ACHN (cell line): ENCODE measurements at regions not wholly inside any gene's neighbourhood (a gene's known extent, or its start where the extent isn't known, plus 50 kb on each side); places are given as distances from the start of the nearest gene placed in this dataset.

Source experiments
- DNase-seq: peaks from one replicate; pipeline ENCODE4 v3.0.0-alpha.2; 2015
- in situ Hi-C: cut with HindIII; loops from 2 replicates; pipeline ENCODE4 v1.10.0; 2017; ENCODE audit warnings: low sequenced_read_pairs, low pct_ligation_motif_present, low pct_unique_long_range_greater_than_20kb

DNA sequence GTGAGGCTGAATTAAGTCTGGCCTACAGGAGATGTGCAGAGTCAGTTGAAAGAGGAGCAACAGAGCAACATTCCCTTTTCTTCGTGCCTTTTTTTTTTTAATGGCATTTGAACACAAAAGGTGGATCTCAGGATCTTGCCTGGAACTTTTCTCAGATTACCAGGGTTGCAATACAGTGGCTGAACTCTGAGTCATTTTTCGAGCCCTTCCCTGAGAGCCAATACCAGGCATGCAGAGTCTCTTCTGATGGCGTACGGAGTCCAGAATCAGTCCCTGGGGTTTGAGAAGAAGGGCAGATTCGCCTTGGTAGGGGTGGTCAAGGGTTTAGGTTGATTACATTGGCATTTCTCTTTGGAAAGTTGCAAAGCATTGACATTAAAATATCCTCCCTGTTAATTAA is 271.5 kb downstream of the GAS1 start:
- in situ Hi-C loops: no loop called here
- DNase-seq: no peak

DNA sequence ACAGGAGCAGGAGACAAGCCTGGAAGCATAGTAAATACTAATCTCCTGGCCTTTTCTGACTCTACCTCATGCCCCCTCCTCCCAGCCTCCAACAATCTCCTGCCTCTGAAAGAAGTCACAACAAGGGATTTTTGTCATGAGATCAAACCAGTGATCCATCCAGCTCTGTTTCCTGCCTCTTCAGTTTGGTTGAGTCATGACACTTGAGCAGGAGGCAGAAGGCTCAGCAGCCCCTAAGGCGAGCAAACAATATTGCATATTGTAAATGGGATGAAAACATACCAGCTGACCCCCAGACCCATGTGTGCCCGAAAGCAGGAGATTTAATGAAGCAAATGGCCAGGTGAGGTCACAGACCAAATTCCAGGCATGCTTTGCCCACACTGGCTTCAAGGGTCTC is 272.8 kb downstream of the GAS1 start:
- DNase-seq: no peak
- in situ Hi-C loops: no loop called here

DNA sequence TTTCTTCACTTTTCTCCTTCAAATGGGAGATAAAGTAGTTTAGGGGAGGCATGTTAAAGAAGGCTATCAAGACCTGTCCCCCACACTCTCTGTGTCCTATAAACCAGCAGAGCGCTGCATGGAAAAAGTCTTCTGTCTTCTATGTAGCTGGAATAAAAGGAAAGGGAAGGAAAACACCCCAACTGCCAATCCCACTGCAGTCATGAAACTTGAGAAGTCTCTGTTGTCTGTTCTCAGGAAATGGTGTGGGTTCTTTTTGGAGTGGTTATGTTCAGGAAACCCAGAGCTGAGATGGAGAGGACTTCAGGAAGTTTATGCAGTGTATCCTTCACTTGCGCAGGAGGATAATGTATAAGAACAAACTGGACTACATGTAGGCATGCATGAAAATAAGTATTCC is 274.3 kb downstream of the GAS1 start:
- in situ Hi-C loops: no loop called here
- no peak for DNase-seq

DNA sequence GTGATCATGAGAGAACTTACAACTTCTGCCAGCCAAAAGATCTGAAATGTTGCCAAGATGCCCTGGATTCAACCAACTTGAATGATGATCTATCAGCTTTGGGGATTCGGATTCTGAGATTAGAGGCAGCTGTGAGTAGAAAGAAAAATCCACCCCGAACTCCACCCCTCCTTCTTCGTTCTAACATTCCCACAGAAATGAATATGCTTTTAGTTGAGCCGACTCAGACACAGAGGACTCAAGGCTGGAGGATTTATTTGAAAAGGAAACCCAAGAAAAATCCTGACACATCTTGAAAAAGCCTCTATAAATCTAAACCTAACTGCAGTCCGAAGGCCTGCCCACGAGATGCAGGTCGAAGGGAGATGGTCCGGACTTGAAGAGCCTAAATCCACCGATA is 275.0 kb downstream of the GAS1 start:
- in situ Hi-C loops: no loop called here
- no peak for DNase-seq

DNA sequence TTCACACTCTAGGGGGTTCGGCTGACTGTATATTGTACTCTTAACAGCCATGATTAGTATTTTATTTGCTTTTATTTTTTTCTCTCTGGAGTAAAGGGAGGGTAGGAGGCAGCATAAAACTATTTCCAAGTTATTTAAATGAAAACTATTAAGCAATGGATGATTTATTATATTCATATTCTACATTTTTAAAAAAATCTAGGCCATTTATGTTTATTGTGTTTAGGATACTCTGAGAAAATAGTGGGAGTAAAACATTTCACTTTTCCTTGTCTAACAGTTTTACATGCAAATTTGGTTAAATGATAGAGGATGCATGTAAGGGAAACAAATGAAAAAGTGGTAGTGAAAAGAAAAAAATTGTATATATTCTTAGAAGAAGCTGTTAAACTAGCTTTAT is 276.3 kb downstream of the GAS1 start:
- DNase-seq: no peak
- in situ Hi-C loops: no loop called here

DNA sequence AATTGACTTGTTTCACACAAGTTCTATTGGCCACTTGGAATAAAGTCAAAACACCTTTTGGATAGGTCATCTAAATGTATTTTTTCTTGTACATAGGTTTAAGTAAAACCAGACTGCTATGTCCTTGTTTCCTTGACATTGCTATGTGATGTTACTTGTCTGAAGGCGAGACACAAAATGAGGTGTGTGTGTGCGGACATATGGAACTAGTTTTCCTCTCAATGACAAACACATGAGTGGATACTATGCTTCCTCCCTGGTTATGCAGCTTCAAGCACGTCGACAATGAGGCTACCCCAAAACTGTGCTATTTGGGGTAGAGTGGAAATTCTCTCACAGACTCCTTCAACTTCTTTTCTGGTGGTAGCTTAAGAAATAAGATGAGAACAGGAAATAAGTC is 276.8 kb downstream of the GAS1 start:
- in situ Hi-C loops: no loop called here
- no peak for DNase-seq

DNA sequence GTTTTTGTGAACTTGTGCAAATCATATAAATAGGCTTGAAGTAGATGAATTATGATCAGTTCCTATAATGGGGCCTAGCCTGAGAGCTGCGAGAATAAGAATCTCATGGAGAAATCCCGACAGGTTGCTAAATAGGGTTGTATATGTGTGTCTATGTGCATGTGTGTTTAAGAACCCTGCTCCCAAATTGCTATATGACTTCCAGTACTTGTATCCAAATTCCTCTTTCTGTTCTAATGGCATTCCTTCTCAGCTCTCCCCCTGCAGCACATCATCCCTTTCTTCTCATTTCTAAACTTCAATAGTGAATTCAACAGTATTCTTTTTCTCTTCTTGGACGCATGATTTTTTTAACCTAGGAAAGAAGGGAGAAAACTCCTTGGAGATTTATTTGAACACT is 277.2 kb downstream of the GAS1 start:
- in situ Hi-C loops: no loop called here

DNA sequence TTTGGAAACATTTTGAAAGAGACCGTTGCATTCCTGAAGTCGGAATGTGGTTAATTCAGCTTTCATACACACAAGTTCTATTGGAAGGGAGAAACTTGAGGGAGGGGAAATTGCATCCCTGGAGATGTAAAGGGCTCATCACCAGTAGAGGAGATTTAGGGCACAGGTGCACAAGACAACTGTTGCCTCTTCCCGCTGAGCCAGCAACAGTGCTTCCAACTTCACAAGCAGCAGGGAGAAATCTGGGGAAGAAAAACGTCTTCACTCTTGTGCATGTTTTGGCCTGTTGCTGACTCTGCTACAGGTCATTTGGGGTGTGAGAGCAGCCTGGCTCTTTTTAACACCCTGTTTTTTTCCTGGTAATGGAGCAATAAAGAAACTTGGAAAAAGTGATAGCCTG is 277.9 kb downstream of the GAS1 start:
- DNase-seq: no peak
- in situ Hi-C loops: no loop called here

More for the DNA sequence above, 277.2 kb downstream of the GAS1 start:
- no peak for DNase-seq

DNA sequence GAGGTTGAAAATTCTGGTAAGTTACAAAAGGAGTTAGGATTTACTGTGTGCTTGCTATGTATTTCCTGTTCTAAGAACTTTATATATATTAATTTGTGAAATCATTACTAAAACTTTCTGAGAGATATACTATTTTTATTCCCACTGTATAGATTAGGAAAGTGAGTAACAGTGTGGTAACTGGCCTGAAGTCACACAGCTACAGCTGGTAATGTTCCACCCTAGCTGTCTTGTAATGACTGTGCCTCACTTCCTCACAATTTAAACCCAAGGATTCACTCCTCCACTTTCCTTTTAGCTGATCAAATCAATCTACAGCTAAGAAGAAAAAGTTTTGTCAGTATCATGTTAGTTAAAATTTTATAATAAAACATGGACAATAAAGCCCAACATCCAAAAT is 278.8 kb downstream of the GAS1 start:
- in situ Hi-C loops: no loop called here
- no peak for DNase-seq

DNA sequence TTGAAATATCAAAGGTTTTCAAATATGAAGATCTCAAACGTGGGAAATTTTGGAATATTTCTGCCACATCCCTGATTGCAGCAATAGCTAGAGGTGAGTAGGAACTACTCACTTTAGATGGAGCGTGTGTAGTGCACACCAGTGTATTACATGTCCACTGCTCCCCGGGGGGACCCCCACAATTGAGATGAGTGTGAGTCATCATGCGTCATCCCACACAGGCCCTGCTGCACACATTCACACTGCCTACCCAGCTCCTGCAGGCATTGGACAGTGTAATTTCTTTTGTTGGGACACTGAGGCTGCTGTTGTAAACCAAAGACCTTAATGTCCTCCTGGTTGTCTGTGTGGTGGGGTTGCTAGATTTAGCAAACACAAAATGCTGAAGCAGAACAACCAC is 280.0 kb downstream of the GAS1 start:
- DNase-seq: no peak
- in situ Hi-C loops: no loop called here

DNA sequence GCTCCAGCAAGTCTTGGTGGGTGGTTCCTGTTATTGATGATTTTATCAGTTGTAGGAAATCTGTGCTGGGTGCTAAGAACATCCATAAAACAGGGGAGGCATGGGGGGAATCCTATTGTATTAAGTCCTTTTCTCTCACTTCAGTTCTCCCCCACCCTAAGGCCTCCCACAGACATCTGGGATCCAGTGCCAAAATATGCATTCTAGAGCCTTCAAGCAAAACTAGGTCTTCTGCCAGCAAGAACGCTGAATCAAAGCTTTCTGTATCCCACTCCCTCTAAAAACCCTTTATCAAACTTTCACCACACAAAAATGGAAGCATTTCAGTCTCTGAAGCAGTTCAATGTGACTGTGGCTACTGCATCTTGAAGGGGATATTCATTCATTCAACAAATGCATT is 281.9 kb downstream of the GAS1 start:
- in situ Hi-C loops: no loop called here
- DNase-seq: no peak

DNA sequence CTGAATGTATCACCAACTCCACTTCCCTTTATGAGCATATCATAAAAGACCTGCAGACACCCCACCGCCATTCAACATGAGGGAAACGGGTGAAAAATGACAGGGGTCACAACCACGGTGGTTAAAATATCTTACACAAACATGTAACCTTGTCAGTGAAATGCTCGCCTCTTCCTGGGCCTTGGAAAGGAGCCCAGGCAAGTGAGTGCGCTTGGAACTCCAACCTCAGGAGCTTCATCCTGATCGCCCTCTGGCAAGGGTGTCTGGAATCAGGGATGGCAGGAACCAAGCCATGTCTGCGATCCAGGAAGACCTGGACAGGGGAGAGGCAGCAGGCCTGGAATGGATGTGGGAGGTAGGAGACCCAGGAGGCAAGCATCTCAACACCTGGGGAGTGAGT is 282.7 kb downstream of the GAS1 start:
- no peak for DNase-seq
- in situ Hi-C loops: no loop called here

DNA sequence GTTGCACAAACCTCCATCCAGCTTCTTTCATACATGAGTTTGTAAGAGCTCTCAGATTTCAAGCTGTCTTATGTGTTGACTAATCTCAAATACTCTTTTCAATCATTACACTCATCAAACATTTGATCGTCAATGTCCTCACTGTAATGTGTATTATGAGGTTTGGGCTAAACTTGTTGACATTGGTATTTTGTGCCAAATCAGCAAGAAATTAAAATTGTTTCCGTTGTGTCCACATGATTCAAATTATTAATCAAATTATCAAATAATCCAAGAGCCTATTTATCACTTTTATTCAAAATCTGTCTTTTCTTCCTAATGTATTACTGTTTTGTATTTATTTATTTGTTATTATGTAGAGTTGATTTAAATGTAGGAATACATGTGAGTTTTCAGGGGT is 283.4 kb downstream of the GAS1 start:
- in situ Hi-C loops: no loop called here
- DNase-seq: no peak

DNA sequence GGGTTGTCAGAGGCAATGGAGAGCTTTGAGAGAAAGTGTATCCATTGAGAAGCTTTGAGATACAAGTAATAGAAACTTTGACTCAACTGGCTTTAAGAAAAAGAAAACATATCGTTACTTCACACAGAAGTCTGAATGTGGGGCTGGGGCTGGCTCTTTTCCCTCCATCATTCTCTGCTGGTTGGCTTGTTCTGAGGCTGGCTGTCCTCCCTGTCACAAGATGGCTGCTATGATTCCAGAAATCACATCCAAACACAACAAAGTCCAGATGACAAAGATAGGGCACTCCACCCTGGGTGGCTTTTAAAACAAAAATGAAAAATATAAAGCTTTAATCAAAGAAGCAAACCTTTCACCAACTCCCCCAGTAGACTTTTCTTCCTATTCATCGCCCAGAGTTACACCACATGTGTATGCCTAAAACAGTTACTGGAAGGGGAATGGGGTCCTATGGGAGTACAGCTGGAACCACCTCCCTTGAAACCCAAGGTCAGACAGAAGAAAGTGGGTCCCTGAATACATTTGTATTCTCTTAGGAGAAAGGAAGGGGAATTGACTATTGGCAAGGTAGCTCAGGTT is 284.3 kb downstream of the GAS1 start:
- in situ Hi-C loops: no loop called here
- DNase-seq: no peak

DNA sequence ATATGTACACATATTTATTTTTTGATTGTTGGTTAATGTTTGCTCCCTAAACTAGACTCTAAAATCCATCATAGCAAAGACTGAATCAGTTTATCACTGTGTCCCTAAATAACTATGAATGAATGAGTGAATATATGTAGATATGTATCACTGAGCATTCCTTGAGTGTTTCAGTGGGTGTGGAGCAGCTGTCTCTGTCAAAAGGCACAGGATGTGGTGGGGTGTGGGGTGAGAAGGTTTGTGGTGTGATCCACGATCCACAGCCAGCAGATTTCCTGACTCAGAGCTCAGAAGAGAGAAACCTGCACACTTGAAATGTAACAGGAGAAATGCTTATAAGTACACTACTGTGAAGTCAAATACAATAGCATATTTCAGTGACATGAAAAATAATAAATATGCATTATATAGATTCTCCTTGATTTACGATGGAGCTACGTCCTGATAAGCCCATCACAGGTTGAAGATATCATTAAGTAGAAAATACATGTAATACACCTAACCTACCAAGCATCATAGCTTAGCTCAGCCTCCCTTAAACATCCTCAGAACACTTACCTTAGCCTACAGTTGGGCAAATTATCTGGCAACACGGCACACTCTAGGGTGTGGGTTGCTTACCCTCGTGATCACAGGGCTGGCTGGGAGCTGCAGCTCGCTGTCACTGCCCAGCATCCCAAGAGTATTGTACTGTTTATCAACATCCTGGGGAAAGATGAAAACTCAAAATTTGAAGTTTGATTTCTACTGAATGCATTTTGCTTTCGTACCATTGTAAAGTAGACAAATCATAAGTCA is 287.0 kb downstream of the GAS1 start:
- DNase-seq: no peak
- in situ Hi-C loops: no loop called here

DNA sequence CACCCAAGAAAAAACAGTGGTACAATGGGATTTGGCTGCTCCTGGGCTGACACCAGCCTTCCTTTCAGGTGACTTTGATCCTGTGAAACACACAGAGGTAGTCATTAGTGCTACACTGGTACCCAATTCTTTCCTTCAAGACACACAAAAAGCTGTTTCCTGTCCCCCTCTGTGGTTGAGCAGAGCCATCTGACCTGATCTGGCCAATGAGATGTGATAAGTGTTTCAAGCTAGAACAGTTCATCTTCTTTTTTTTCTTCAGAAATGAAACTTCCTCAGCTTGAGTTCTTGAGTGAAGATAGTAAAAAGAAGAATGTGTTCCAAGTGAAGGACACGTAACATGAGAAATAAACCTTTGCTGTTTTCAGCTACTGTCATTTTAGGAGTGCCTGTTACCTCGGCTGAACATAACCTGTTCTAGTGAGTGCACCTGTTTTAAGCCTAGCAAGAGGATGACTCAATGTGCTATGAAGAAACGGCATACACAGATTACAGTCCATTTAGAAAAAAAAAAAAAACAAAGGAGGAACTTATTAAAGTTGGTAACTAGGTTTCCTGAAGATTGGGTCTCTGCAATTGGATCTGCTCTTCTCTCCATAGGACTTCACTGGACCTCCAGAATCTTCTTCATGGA is 287.8 kb downstream of the GAS1 start:
- DNase-seq: no peak
- in situ Hi-C loops: no loop called here

DNA sequence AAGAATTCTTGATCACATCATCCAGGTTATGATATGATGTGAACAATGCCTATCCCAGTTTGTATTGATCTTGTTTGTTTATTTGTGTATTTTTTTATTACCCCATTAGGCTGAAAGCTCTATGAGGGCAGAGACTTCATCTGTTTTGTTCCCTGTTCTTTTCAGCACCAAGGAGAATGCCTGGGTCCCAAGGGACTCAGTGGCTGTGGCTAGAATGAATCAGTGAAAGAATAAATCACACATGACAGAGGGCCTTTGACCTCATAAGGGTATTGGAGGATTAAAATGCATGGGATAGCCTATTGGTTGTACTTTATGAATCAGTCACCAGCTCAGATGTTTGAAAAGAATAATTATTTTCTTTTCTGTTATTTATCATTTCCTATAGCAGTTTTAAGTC is 292.2 kb downstream of the GAS1 start:
- in situ Hi-C loops: no loop called here
- no peak for DNase-seq

DNA sequence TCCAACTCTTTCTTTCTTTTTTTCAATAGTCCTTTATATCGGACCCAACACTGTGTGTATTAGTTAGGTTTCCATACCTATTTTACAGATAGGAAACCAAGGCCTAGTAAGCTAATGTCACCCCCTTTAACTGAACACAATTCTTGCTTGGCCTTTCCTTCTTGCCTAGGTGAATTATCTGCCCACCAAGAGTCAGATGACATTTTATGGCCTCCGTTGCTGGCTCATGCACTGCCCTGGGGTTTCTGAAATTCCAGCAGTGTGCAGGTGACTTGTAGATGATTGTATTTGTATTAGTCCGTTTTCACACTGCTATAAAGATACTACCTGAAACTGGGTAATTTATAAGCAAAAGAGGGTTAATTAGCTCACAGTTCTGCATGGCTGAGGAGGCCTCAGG is 293.8 kb downstream of the GAS1 start:
- no peak for DNase-seq
- in situ Hi-C loops: no loop called here

DNA sequence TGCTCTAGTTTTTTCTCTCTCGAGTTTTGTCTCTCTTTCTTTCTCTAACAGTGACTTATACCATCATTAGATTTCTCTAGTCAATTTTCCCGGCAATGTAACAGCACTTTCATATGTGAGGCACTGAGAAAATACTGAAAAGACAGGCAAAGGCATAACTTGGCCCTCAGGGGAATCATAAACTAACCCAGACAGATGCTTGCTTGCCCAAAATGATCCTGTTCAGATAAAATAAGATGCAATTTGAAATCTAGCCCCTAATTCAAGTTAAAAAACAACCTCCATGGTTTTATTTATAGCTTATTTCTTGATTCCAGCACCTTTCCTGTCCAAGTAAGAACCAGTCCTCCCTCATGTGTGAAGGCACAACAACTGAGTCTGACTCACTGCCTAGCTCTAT is 294.6 kb downstream of the GAS1 start:
- in situ Hi-C loops: no loop called here
- DNase-seq: no peak

DNA sequence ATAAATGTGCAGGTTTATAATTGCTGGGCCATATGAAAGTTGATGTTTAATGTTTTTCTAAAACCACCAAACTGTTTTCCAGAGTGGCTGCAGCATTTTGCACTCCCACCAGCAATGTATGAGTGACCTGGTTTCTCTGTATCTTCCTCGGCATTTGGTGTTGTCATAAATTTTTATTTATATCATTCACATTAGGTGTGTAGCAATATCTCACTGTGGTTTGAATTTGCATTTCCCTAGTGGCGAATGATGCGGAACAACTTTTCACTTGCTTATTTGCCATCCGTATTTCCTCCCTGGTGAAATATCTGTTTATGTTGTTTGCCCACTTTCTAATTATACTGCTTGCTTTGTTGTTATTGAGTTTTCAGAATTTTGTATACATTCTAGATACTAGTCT is 295.7 kb upstream of the TUT7 start:
- in situ Hi-C loops: no loop called here
- DNase-seq: no peak
